OCI-LY3 (cell line): ENCODE measurements at regions not wholly inside any gene's neighbourhood (a gene's known extent, or its start where the extent isn't known, plus 50 kb on each side); places are given as distances from the start of the nearest gene placed in this dataset.

Experiments used
- H2AFZ ChIP-seq: fragments of 200-600, 300-600 bp; shearing (Covaris generic); 2 replicates; pipeline ENCODE4 v1.6.0; 2014; ENCODE audit warnings: antibody characterized with exemption, low read depth, low read length
- H3K27ac ChIP-seq: fragments of 200-600, 300-600 bp; sonication (generic); 2 replicates; pipeline ENCODE4 v1.5.1; 2014; ENCODE audit warnings: mild to moderate bottlenecking, low read length, moderate library complexity, mixed read lengths
- H3K27me3 ChIP-seq: fragments of 200-600, 300-600 bp; sonication (generic); 2 replicates; pipeline ENCODE4 v1.6.1; 2014; ENCODE audit warnings: low read depth, low read length, mixed read lengths
- H3K36me3 ChIP-seq: fragments of 200-600, 300-600 bp; sonication (generic); replicated peaks from 2 replicates; pipeline ENCODE3; 2014; ENCODE audit warnings: low read depth, low read length, mixed read lengths
- H3K4me1 ChIP-seq: fragments of 300-600, 200-600 bp; sonication (generic); 2 replicates; pipeline ENCODE4 v1.6.1; 2014; ENCODE audit warnings: low read length, mixed read lengths
- H3K4me2 ChIP-seq: fragments of 200-600, 300-600 bp; sonication (generic); 2 replicates; pipeline ENCODE4 v1.6.1; 2014; ENCODE audit warnings: low read length, mixed read lengths
- H3K4me3 ChIP-seq: fragments of 300-600, 200-600 bp; sonication (generic); 2 replicates; pipeline ENCODE4 v1.5.1; 2014; ENCODE audit warnings: antibody characterized with exemption, mild to moderate bottlenecking, low read length, moderate library complexity
- H3K79me2 ChIP-seq: fragments of 300-600, 200-600 bp; shearing (Covaris generic); 2 replicates; pipeline ENCODE4 v1.6.1; 2014; ENCODE audit warnings: mild to moderate bottlenecking, low read length, mixed read lengths
- H3K9ac ChIP-seq: fragments of 300-600, 200-600 bp; shearing (Covaris generic); 2 replicates; pipeline ENCODE4 v1.6.0; 2014; ENCODE audit warnings: mild to moderate bottlenecking, low read length, moderate library complexity
- H3K9me3 ChIP-seq: fragments of 200-600, 300-600 bp; shearing (Covaris generic); 2 replicates; pipeline ENCODE4 v1.6.1; 2014; ENCODE audit warnings: low read length, mixed read lengths; ENCODE audit not compliant: insufficient read depth
- H4K20me1 ChIP-seq: fragments of 200-600, 300-600 bp; sonication (generic); 2 replicates; pipeline ENCODE4 v1.6.1; 2016; ENCODE audit warnings: low read length, mixed read lengths; ENCODE audit not compliant: insufficient read depth
- CTCF ChIP-seq: fragments of 200-600, 300-600 bp; sonication (generic); IDR thresholded peaks from 2 replicates; pipeline ENCODE4 v1.5.1; 2014; ENCODE audit warnings: antibody characterized with exemption, low read length, low read depth
- EZH2phosphoT487 ChIP-seq: fragments of 200-600 bp; shearing (Covaris generic); IDR thresholded peaks from 2 replicates; pipeline ENCODE4 v1.6.1; 2018; ENCODE audit warnings: antibody characterized with exemption, mixed run types, low read depth

GRCh38 chrX:14420841-14421240, 108.5 kb upstream of the GLRA2 start:
- no peaks in the 10 kb centered on the region for H3K4me1 ChIP-seq
- no peak overlapping the region for H3K9ac ChIP-seq
- H3K36me3 ChIP-seq, result no peaks in the 10 kb centered on the region
- H3K9me3 ChIP-seq, result no peaks in the 10 kb centered on the region
- H2AFZ ChIP-seq, result no peak overlapping the region
- TF ChIP-seq EZH2phosphoT487 (no peak), CTCF (no peak)
- H3K79me2 ChIP-seq, result no peaks in the 10 kb centered on the region
- no peak overlapping the region for H3K27ac ChIP-seq
- H3K27me3 ChIP-seq, result no peaks in the 10 kb centered on the region
- H3K4me3 ChIP-seq, result no peak overlapping the region
- no peaks in the 10 kb centered on the region for H4K20me1 ChIP-seq
- no peak overlapping the region for H3K4me2 ChIP-seq

- no peaks in the 10 kb centered on the region for H3K27me3 ChIP-seq
- no peak for TF ChIP-seq CTCF
- TF ChIP-seq EZH2phosphoT487, result no peak
- no peak overlapping the region for H2AFZ ChIP-seq
- no peaks in the 10 kb centered on the region for H3K4me1 ChIP-seq
- no peak overlapping the region for H3K4me2 ChIP-seq
- H3K27ac ChIP-seq, result no peak overlapping the region
- H3K36me3 ChIP-seq, result no peaks in the 10 kb centered on the region
- H3K9me3 ChIP-seq, result no peaks in the 10 kb centered on the region
- no peak overlapping the region for H3K9ac ChIP-seq
- no peak overlapping the region for H3K4me3 ChIP-seq
- no peaks in the 10 kb centered on the region for H4K20me1 ChIP-seq
- H3K79me2 ChIP-seq, result no peaks in the 10 kb centered on the region
These were observed 116.7 kb upstream of the GLRA2 start for GRCh38 chrX:14412686-14413085.

GRCh38 chrX:14411326-14411725, 118.0 kb upstream of the GLRA2 start:
- Histone ChIP-seq H3K4me3 (no peak overlapping the region), H3K79me2 (no peaks in the 10 kb centered on the region), H4K20me1 (no peaks in the 10 kb centered on the region), H3K27ac (no peak overlapping the region), H3K27me3 (no peaks in the 10 kb centered on the region), H2AFZ (no peak overlapping the region), H3K4me1 (no peaks in the 10 kb centered on the region), H3K9ac (no peak overlapping the region), H3K4me2 (no peak overlapping the region), H3K36me3 (no peaks in the 10 kb centered on the region), H3K9me3 (no peaks in the 10 kb centered on the region)
- TF ChIP-seq CTCF (no peak), EZH2phosphoT487 (no peak)

GRCh38 chrX:14409341-14409740, 120.0 kb upstream of the GLRA2 start:
- Histone ChIP-seq H3K27ac (no peak overlapping the region), H2AFZ (no peak overlapping the region), H3K4me3 (no peak overlapping the region), H4K20me1 (no peaks in the 10 kb centered on the region), H3K9ac (no peak overlapping the region), H3K36me3 (no peaks in the 10 kb centered on the region), H3K4me1 (no peaks in the 10 kb centered on the region), H3K4me2 (no peak overlapping the region), H3K27me3 (no peaks in the 10 kb centered on the region), H3K9me3 (no peaks in the 10 kb centered on the region), H3K79me2 (no peaks in the 10 kb centered on the region)
- TF ChIP-seq EZH2phosphoT487, result no peak
- TF ChIP-seq CTCF, result no peak
